Osteocyte (in vitro differentiated cells): ENCODE measurements at regions not wholly inside any gene's neighbourhood (a gene's known extent, or its start where the extent isn't known, plus 50 kb on each side); places are given as distances from the start of the nearest gene placed in this dataset.

Experiments
- DNase-seq: peaks from one replicate; pipeline ENCODE4 v3.0.0; 2021; ENCODE audit warnings: mixed read lengths; ENCODE audit not compliant: unreplicated experiment; ENCODE audit errors: extremely low spot score
- H3K27ac Mint-ChIP-seq: one replicate; pipeline ENCODE4 v1.8.0; 2021; ENCODE audit warnings: mild to moderate bottlenecking, mixed read lengths; ENCODE audit not compliant: unreplicated experiment
- H3K27me3 Mint-ChIP-seq: one replicate; pipeline ENCODE4 v1.8.0; 2021; ENCODE audit warnings: mixed read lengths; ENCODE audit not compliant: unreplicated experiment
- H3K36me3 Mint-ChIP-seq: one replicate; pipeline ENCODE4 v1.8.0; 2021; ENCODE audit warnings: mixed read lengths; ENCODE audit not compliant: unreplicated experiment
- H3K4me1 Mint-ChIP-seq: one replicate; pipeline ENCODE4 v1.8.0; 2021; ENCODE audit warnings: mixed read lengths; ENCODE audit not compliant: unreplicated experiment
- H3K4me3 Mint-ChIP-seq: one replicate; pipeline ENCODE4 v1.8.0; 2021; ENCODE audit warnings: mild to moderate bottlenecking, moderate library complexity, mixed read lengths; ENCODE audit not compliant: unreplicated experiment
- H3K9me3 Mint-ChIP-seq: one replicate; pipeline ENCODE4 v1.8.0; 2021; ENCODE audit warnings: mixed read lengths; ENCODE audit not compliant: unreplicated experiment
- TF ChIP-seq, protein P1 (sequence below): fragments of 200-600 bp; sonication (generic); IDR thresholded peaks from 2 replicates; pipeline ENCODE4 v1.5.0; 2021; ENCODE audit warnings: antibody characterized with exemption, mild to moderate bottlenecking, moderate library complexity

DNA sequence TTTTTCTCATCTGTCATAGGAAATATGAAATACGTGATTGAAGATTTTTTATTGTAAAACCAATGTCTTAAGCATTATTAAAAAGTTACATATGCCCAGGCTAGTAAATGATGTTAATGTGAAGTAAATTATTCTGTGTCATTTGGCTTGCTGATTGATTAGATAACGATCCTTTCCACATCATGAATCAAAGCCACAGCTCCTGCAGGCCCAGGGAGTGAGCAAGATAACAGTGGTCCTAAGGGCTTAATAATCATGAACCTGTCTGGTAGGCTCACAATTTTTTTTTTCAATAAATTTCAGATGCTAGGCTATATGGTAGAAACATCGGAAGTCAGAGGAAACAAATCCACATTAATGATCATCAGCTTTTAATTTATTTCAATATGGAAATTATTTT, 269.0 kb upstream of the SLC10A2 start:
- Mint-ChIP-seq H3K27ac (no peak overlapping the region), H3K27me3 (no peaks in the 10 kb centered on the region), H3K9me3 (peaks cover under 1% of the 10 kb centered on the region), H3K4me3 (no peak overlapping the region), H3K36me3 (no peaks in the 10 kb centered on the region), H3K4me1 (no peaks in the 10 kb centered on the region)
- TF ChIP-seq, protein P1, sequence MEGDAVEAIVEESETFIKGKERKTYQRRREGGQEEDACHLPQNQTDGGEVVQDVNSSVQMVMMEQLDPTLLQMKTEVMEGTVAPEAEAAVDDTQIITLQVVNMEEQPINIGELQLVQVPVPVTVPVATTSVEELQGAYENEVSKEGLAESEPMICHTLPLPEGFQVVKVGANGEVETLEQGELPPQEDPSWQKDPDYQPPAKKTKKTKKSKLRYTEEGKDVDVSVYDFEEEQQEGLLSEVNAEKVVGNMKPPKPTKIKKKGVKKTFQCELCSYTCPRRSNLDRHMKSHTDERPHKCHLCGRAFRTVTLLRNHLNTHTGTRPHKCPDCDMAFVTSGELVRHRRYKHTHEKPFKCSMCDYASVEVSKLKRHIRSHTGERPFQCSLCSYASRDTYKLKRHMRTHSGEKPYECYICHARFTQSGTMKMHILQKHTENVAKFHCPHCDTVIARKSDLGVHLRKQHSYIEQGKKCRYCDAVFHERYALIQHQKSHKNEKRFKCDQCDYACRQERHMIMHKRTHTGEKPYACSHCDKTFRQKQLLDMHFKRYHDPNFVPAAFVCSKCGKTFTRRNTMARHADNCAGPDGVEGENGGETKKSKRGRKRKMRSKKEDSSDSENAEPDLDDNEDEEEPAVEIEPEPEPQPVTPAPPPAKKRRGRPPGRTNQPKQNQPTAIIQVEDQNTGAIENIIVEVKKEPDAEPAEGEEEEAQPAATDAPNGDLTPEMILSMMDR, result no peak
- DNase-seq, result no peak

DNA sequence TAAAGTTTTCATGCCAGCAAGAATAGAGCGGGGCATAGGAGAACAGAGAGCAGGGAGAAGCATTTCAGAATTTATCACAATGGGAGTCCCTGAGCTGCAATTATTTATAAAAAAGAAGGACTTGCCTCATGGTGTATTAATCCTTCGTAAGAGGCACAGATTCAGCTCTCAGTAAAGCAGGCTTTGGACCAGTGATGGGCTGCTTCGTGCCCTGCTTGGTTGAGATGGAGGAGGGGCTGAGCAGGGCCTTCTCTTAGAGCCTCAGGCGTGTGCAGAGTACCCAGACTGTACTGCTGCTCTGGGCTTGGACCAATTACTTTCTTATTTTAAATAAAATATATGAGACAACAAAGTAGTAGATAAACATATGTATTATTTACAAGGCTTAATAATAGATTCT, 265.7 kb upstream of the SLC10A2 start:
- Mint-ChIP-seq H3K27ac (no peak overlapping the region), H3K9me3 (no peaks in the 10 kb centered on the region), H3K4me1 (no peaks in the 10 kb centered on the region), H3K4me3 (no peak overlapping the region), H3K36me3 (no peaks in the 10 kb centered on the region), H3K27me3 (no peaks in the 10 kb centered on the region)
- TF ChIP-seq, protein P1, result no peak
- DNase-seq, result no peak

- no peak for DNase-seq
- Mint-ChIP-seq H3K27me3 (no peaks in the 10 kb centered on the region), H3K4me3 (no peak overlapping the region), H3K4me1 (no peaks in the 10 kb centered on the region), H3K9me3 (no peaks in the 10 kb centered on the region), H3K36me3 (no peaks in the 10 kb centered on the region), H3K27ac (no peak overlapping the region)
- TF ChIP-seq, protein P1, result no peak
Measured at GRCh38 chr13:103328899-103329298, 262.7 kb upstream of the SLC10A2 start.

- H3K27ac Mint-ChIP-seq, result no peak overlapping the region
Measured at GRCh38 chr13:103326326-103326725, 260.1 kb upstream of the SLC10A2 start.

GRCh38 chr13:103325672-103326071, 259.5 kb upstream of the SLC10A2 start:
- H3K36me3 Mint-ChIP-seq, result no peaks in the 10 kb centered on the region
- H3K4me3 Mint-ChIP-seq, result no peak overlapping the region
- TF ChIP-seq, protein P1, result no peak
- H3K27me3 Mint-ChIP-seq, result no peaks in the 10 kb centered on the region
- DNase-seq, result no peak
- H3K9me3 Mint-ChIP-seq, result peaks cover 6% of the 10 kb centered on the region
- H3K4me1 Mint-ChIP-seq, result no peaks in the 10 kb centered on the region
- H3K27ac Mint-ChIP-seq, result no peak overlapping the region

More at GRCh38 chr13:103326326-103326725, 260.1 kb upstream of the SLC10A2 start:
- Mint-ChIP-seq H3K4me1 (no peaks in the 10 kb centered on the region), H3K27me3 (no peaks in the 10 kb centered on the region), H3K4me3 (no peak overlapping the region), H3K36me3 (no peaks in the 10 kb centered on the region), H3K9me3 (peaks cover 6% of the 10 kb centered on the region)
- no peak for DNase-seq
- TF ChIP-seq, protein P1, result no peak
